Colonic mucosa (tissue), 4 donors: ENCODE measurements at regions not wholly inside any gene's neighbourhood (a gene's known extent, or its start where the extent isn't known, plus 50 kb on each side); places are given as distances from the start of the nearest gene placed in this dataset.

Source experiments
- DNase-seq: peaks from one replicate; pipeline ENCODE4 v3.0.0-alpha.2; 2020
- H3K27ac ChIP-seq: fragments of 200-600 bp; one replicate; pipeline ENCODE4 v1.8.0; 2021
- H3K27me3 ChIP-seq: fragments of 200-600 bp; one replicate; pipeline ENCODE4 v1.8.0; 2021
- H3K36me3 ChIP-seq: fragments of 200-600 bp; one replicate; pipeline ENCODE4 v1.8.0; 2021
- H3K4me1 ChIP-seq: fragments of 200-600 bp; one replicate; pipeline ENCODE4 v1.8.0; 2021; ENCODE audit warnings: mild to moderate bottlenecking
- H3K4me3 ChIP-seq: fragments of 200-600 bp; one replicate; pipeline ENCODE4 v1.8.0; 2021
- H3K9ac ChIP-seq, 2 donors: one replicate each; pipeline ENCODE4 v1.7.0; 2013; ENCODE audit warnings: control low read depth in 2 of 2, low read depth in 2 of 2, low read length in 2 of 2
- H3K9me3 ChIP-seq: fragments of 200-600 bp; one replicate; pipeline ENCODE4 v1.8.0; 2021
- intact Hi-C: fragments of 100-400 bp; cut with DNase I; formaldehyde crosslinking; loops from one replicate; pipeline ENCODE4 v1.14.1; 2022
- TF ChIP-seq, protein P1 (sequence below): fragments of 200-600 bp; IDR thresholded peaks from one replicate; pipeline ENCODE4 v1.8.0; 2022; ENCODE audit warnings: antibody characterized with exemption, mild to moderate bottlenecking
- donor health status: healthy.
- donor health status: DM: no; HTN: no; CAD: no.
- donor health status: DM: no; HTN: no; CAD: no.

GRCh38 chr1:187275985-187276575 is 447.3 kb downstream of the PLA2G4A start:
- Histone ChIP-seq H3K4me1 (no peaks in the 10 kb centered on the region), H3K9ac (no peak overlapping the region), H3K27ac (no peak overlapping the region), H3K4me3 (no peak overlapping the region), H3K36me3 (no peaks in the 10 kb centered on the region), H3K27me3 (no peaks in the 10 kb centered on the region), H3K9me3 (no peaks in the 10 kb centered on the region)
- intact Hi-C loops, result no loop called here
- no peak for DNase-seq
- TF ChIP-seq, protein P1, sequence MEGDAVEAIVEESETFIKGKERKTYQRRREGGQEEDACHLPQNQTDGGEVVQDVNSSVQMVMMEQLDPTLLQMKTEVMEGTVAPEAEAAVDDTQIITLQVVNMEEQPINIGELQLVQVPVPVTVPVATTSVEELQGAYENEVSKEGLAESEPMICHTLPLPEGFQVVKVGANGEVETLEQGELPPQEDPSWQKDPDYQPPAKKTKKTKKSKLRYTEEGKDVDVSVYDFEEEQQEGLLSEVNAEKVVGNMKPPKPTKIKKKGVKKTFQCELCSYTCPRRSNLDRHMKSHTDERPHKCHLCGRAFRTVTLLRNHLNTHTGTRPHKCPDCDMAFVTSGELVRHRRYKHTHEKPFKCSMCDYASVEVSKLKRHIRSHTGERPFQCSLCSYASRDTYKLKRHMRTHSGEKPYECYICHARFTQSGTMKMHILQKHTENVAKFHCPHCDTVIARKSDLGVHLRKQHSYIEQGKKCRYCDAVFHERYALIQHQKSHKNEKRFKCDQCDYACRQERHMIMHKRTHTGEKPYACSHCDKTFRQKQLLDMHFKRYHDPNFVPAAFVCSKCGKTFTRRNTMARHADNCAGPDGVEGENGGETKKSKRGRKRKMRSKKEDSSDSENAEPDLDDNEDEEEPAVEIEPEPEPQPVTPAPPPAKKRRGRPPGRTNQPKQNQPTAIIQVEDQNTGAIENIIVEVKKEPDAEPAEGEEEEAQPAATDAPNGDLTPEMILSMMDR, result no peak

GRCh38 chr1:187276677-187277076 is 447.9 kb downstream of the PLA2G4A start:
- TF ChIP-seq, protein P1, result no peak
- intact Hi-C loops, result no loop called here
- H3K4me1 ChIP-seq, result no peaks in the 10 kb centered on the region

GRCh38 chr1:187280031-187280430 is 451.3 kb downstream of the PLA2G4A start:
- Histone ChIP-seq H3K9ac (no peak overlapping the region), H3K4me3 (no peak overlapping the region), H3K9me3 (no peaks in the 10 kb centered on the region), H3K4me1 (no peaks in the 10 kb centered on the region), H3K36me3 (no peaks in the 10 kb centered on the region), H3K27me3 (no peaks in the 10 kb centered on the region), H3K27ac (no peak overlapping the region)
- TF ChIP-seq, protein P1, result no peak
- intact Hi-C loops, result no loop called here
- DNase-seq, result no peak

More at GRCh38 chr1:187276677-187277076, 447.9 kb downstream of the PLA2G4A start:
- no peak overlapping the region for H3K9ac ChIP-seq
- no peak for DNase-seq
- no peaks in the 10 kb centered on the region for H3K9me3 ChIP-seq
- no peak overlapping the region for H3K4me3 ChIP-seq
- no peaks in the 10 kb centered on the region for H3K36me3 ChIP-seq
- no peak overlapping the region for H3K27ac ChIP-seq
- no peaks in the 10 kb centered on the region for H3K27me3 ChIP-seq

- no peak for DNase-seq
- intact Hi-C loops, result no loop called here
- Histone ChIP-seq H3K4me3 (no peak overlapping the region), H3K9ac (no peak overlapping the region), H3K9me3 (no peaks in the 10 kb centered on the region), H3K36me3 (no peaks in the 10 kb centered on the region), H3K27ac (no peak overlapping the region), H3K4me1 (no peaks in the 10 kb centered on the region), H3K27me3 (no peaks in the 10 kb centered on the region)
- TF ChIP-seq, protein P1, result no peak
Measured at GRCh38 chr1:187281085-187281484, 452.3 kb downstream of the PLA2G4A start.

GRCh38 chr1:187283984-187284383 is 455.2 kb downstream of the PLA2G4A start:
- Histone ChIP-seq H3K9ac (no peak overlapping the region), H3K4me3 (no peak overlapping the region), H3K9me3 (no peaks in the 10 kb centered on the region), H3K27ac (no peak overlapping the region), H3K27me3 (no peaks in the 10 kb centered on the region), H3K4me1 (no peaks in the 10 kb centered on the region), H3K36me3 (no peaks in the 10 kb centered on the region)
- no peak for DNase-seq
- intact Hi-C loops, result no loop called here
- TF ChIP-seq, protein P1, result no peak
